OCI-LY1 (cell line): ENCODE measurements at regions not wholly inside any gene's neighbourhood (a gene's known extent, or its start where the extent isn't known, plus 50 kb on each side); places are given as distances from the start of the nearest gene placed in this dataset.
"Not testable (repeated sequence)": the region's sequence is repeated elsewhere in the genome, so short reads cannot be mapped to it uniquely, and the experiment has no call there.

Experiments
- CTCF ChIP-seq: fragments of 200-600 bp; sonication (generic), shearing (Covaris generic); IDR thresholded peaks from 2 replicates; pipeline ENCODE4 v1.5.1; 2017; ENCODE audit warnings: mild to moderate bottlenecking, antibody characterized with exemption, low read length, moderate library complexity, mixed read lengths
- EZH2 ChIP-seq: fragments of 200-600 bp; sonication (generic), shearing (Covaris generic); IDR thresholded peaks from 2 replicates; pipeline ENCODE4 v1.8.0; 2017; ENCODE audit warnings: borderline replicate concordance, mixed run types, mild to moderate bottlenecking, antibody characterized with exemption, low read length, moderate library complexity, mixed read lengths

- TF ChIP-seq CTCF, EZH2: not testable (repeated sequence)
Measured at GRCh38 chr2:21379668-21380067, 255.9 kb downstream of the TDRD15 start.
